Keratinocyte (primary cell): ENCODE measurements at regions not wholly inside any gene's neighbourhood (a gene's known extent, or its start where the extent isn't known, plus 50 kb on each side); places are given as distances from the start of the nearest gene placed in this dataset.

Source experiments
- DNase-seq: peaks from one replicate; pipeline ENCODE4 v3.0.0-alpha.2; 2011; ENCODE audit warnings: low read depth, missing footprints, low spot score
- FAIRE-seq: peaks from 2 replicates; lab custom pipeline; 2011; peaks lifted over from hg19 to GRCh38; lab: Jason Lieb, UNC
- H2AFZ ChIP-seq: 2 replicates; pipeline ENCODE4 v1.6.0; 2012; ENCODE audit warnings: low read length, control low read depth, inconsistent platforms; ENCODE audit not compliant: control insufficient read depth
- H3K27ac ChIP-seq: 2 replicates; pipeline ENCODE4 v1.5.1; 2011; ENCODE audit warnings: low read length; ENCODE audit not compliant: control insufficient read depth, insufficient read depth
- H3K27me3 ChIP-seq: 3 replicates; pipeline ENCODE4 v1.6.0; 2011; ENCODE audit warnings: low read length; ENCODE audit not compliant: control insufficient read depth, insufficient read depth; ENCODE audit errors: extremely low read depth
- H3K36me3 ChIP-seq, 2 experiments: 2 replicates in 1 of 2; 3 replicates in 1 of 2; pipeline ENCODE4 v1.5.1; 2011; ENCODE audit warnings: low read length in 2 of 2, mild to moderate bottlenecking in 1 of 2; ENCODE audit not compliant: control insufficient read depth in 2 of 2, insufficient read depth in 2 of 2; ENCODE audit errors: extremely low read depth in 1 of 2
- H3K4me1 ChIP-seq: 3 replicates; pipeline ENCODE4 v1.5.1; 2011; ENCODE audit warnings: low read length; ENCODE audit not compliant: control insufficient read depth, insufficient read depth; ENCODE audit errors: extremely low read depth
- H3K4me2 ChIP-seq: 3 replicates; pipeline ENCODE4 v1.6.0; 2011; ENCODE audit warnings: low read depth, low read length; ENCODE audit not compliant: control insufficient read depth, insufficient read depth; ENCODE audit errors: extremely low read depth
- H3K4me3 ChIP-seq, 3 experiments: fragments of 200-600 bp in 1 of 3; sonication (generic) in 1 of 3; 2 replicates in 2 of 3; 3 replicates in 1 of 3; pipeline ENCODE4 v1.5.1; 2011 to 2016; ENCODE audit warnings: low read length in 3 of 3, mild to moderate bottlenecking in 3 of 3, control low read depth in 2 of 3, inconsistent platforms in 1 of 3, low read depth in 1 of 3, mixed read lengths in 1 of 3, mixed run types in 1 of 3, moderate library complexity in 1 of 3; ENCODE audit not compliant: control insufficient read depth in 2 of 3, insufficient read depth in 2 of 3; ENCODE audit errors: extremely low read depth in 1 of 3
- H3K79me2 ChIP-seq: 2 replicates; pipeline ENCODE4 v1.6.0; 2012; ENCODE audit warnings: low read length; ENCODE audit not compliant: control insufficient read depth, insufficient read depth
- H3K9ac ChIP-seq: 3 replicates; pipeline ENCODE4 v1.6.0; 2011; ENCODE audit warnings: low read length; ENCODE audit not compliant: control insufficient read depth, insufficient read depth; ENCODE audit errors: extremely low read depth
- H3K9me1 ChIP-seq: 3 replicates; pipeline ENCODE4 v1.6.0; 2011; ENCODE audit warnings: low read length; ENCODE audit not compliant: control insufficient read depth, insufficient read depth; ENCODE audit errors: extremely low read depth
- H3K9me3 ChIP-seq: 2 replicates; pipeline ENCODE4 v1.5.1; 2012; ENCODE audit warnings: low read depth, low read length; ENCODE audit not compliant: control insufficient read depth
- H4K20me1 ChIP-seq: 3 replicates; pipeline ENCODE4 v1.6.0; 2011; ENCODE audit warnings: low read length; ENCODE audit not compliant: control insufficient read depth, insufficient read depth; ENCODE audit errors: extremely low read depth
- CTCF ChIP-seq, 3 experiments: IDR thresholded peaks in 1 of 3; conservative IDR thresholded peaks in 1 of 3; optimal IDR thresholded peaks in 1 of 3; 2 replicates in 2 of 3; 3 replicates in 1 of 3; pipeline versions ENCODE3 to v1.5.1; 2011; ENCODE audit warnings: low read length in 3 of 3, mild to moderate bottlenecking in 3 of 3, moderate library complexity in 2 of 3, control low read depth in 1 of 3, inconsistent platforms in 1 of 3; ENCODE audit not compliant: insufficient read depth in 2 of 3; ENCODE audit errors: extremely low read depth in 1 of 3
- EZH2 ChIP-seq: IDR thresholded peaks from one replicate; pipeline ENCODE4 v1.6.1; 2012; ENCODE audit warnings: inconsistent platforms, mild to moderate bottlenecking, low read length, moderate library complexity
- dilution Hi-C: fragments of 300-500 bp; cut with MboI; formaldehyde crosslinking; loops from one replicate; pipeline ENCODE4 v1.7.0; 2020; ENCODE audit warnings: low sequenced_read_pairs; ENCODE audit not compliant: extremely low pct_ligation_motif_present

GRCh38 chr2:162994718-162995117, 156.2 kb upstream of the KCNH7 start:
- no peaks in the 10 kb centered on the region for H3K9me3 ChIP-seq
- H3K9me1 ChIP-seq, result no peaks in the 10 kb centered on the region
- no peaks in the 10 kb centered on the region for H3K27me3 ChIP-seq
- no peak overlapping the region for H3K4me2 ChIP-seq
- no peaks in the 10 kb centered on the region for H3K79me2 ChIP-seq
- no peak for DNase-seq
- no peaks in the 10 kb centered on the region for H3K4me1 ChIP-seq
- no peak for TF ChIP-seq EZH2
- TF ChIP-seq CTCF (optimal IDR thresholded peaks at IDR 0.05 in 1 of 3, IDR thresholded peaks at IDR 0.05 in 1 of 3, conservative IDR thresholded peaks at IDR 0.05 in 1 of 3; ENCODE audit: extremely low read depth in 1 of 3, insufficient read depth in 2 of 3, low read length in 3 of 3), result no peak
- no peak overlapping the region for H3K27ac ChIP-seq
- no peaks in the 10 kb centered on the region for H4K20me1 ChIP-seq
- no peak overlapping the region for H3K4me3 ChIP-seq
- dilution Hi-C loops, result no loop called here
- no peaks in the 10 kb centered on the region for H3K36me3 ChIP-seq
- H2AFZ ChIP-seq, result no peak overlapping the region
- FAIRE-seq, result no peak
- H3K9ac ChIP-seq, result no peak overlapping the region

GRCh38 chr2:162992828-162993227, 154.3 kb upstream of the KCNH7 start:
- dilution Hi-C loops, result no loop called here
- Histone ChIP-seq H2AFZ (no peak overlapping the region), H3K27me3 (no peaks in the 10 kb centered on the region), H3K4me3 (no peak overlapping the region), H4K20me1 (no peaks in the 10 kb centered on the region), H3K9me1 (no peaks in the 10 kb centered on the region), H3K79me2 (no peaks in the 10 kb centered on the region), H3K4me2 (no peak overlapping the region), H3K4me1 (no peaks in the 10 kb centered on the region), H3K9ac (no peak overlapping the region), H3K9me3 (no peaks in the 10 kb centered on the region), H3K27ac (no peak overlapping the region), H3K36me3 (no peaks in the 10 kb centered on the region)
- no peak for TF ChIP-seq EZH2
- TF ChIP-seq CTCF (optimal IDR thresholded peaks at IDR 0.05 in 1 of 3, IDR thresholded peaks at IDR 0.05 in 1 of 3, conservative IDR thresholded peaks at IDR 0.05 in 1 of 3; ENCODE audit: extremely low read depth in 1 of 3, insufficient read depth in 2 of 3, low read length in 3 of 3), result no peak
- DNase-seq (no peak), FAIRE-seq (no peak)
